GM18507 (cell line): ENCODE measurements at regions not wholly inside any gene's neighbourhood (a gene's known extent, or its start where the extent isn't known, plus 50 kb on each side); places are given as distances from the start of the nearest gene placed in this dataset.
A peak's percentile ranks its signal among the peaks of the same experiment; 100 is the strongest.

ENCODE experiments used
- DNase-seq: peaks from one replicate; pipeline ENCODE4 v3.0.0; 2011; ENCODE audit warnings: low read depth; ENCODE audit not compliant: insufficient read length; ENCODE audit errors: extremely low spot score
- FAIRE-seq: peaks from 2 replicates; lab custom pipeline; 2011; peaks lifted over from hg19 to GRCh38; lab: Jason Lieb, UNC

- FAIRE-seq = no peak
Observed at GRCh38 chr3:144063306-144063705, 91.7 kb downstream of the DIPK2A start.

GRCh38 chr3:144067059-144067458 lies 95.4 kb downstream of the DIPK2A start:
- no peak for FAIRE-seq
- no peak for DNase-seq

More at GRCh38 chr3:144063306-144063705, 91.7 kb downstream of the DIPK2A start:
- no peak for DNase-seq

GRCh38 chr3:144073698-144074097 lies 102.1 kb downstream of the DIPK2A start:
- FAIRE-seq (no peak), DNase-seq (no peak)

- DNase-seq = no peak
- no peak for FAIRE-seq
Observed at GRCh38 chr3:144079634-144080033, 108.0 kb downstream of the DIPK2A start.

GRCh38 chr3:144084929-144085328 lies 113.3 kb downstream of the DIPK2A start:
- no peak for FAIRE-seq
- DNase-seq = no peak

- FAIRE-seq (no peak), DNase-seq (no peak)
Observed at GRCh38 chr3:144085964-144086363, 114.3 kb downstream of the DIPK2A start.

- DNase-seq = no peak
- FAIRE-seq = no peak
Observed at GRCh38 chr3:144096016-144096415, 124.4 kb downstream of the DIPK2A start.

GRCh38 chr3:144097163-144097562 lies 125.5 kb downstream of the DIPK2A start:
- FAIRE-seq = no peak
- no peak for DNase-seq

- FAIRE-seq = no peak
- DNase-seq = no peak
Observed at GRCh38 chr3:144098691-144099090, 127.1 kb downstream of the DIPK2A start.

- no peak for DNase-seq
- FAIRE-seq = no peak
Observed at GRCh38 chr3:144102421-144102820, 130.8 kb downstream of the DIPK2A start.

GRCh38 chr3:144104186-144104585 lies 132.6 kb downstream of the DIPK2A start:
- no peak for FAIRE-seq
- DNase-seq = no peak

GRCh38 chr3:144104679-144105078 lies 133.1 kb downstream of the DIPK2A start:
- no peak for FAIRE-seq

GRCh38 chr3:144105542-144105941 lies 133.9 kb downstream of the DIPK2A start:
- FAIRE-seq (no peak), DNase-seq (no peak)

More at GRCh38 chr3:144104679-144105078, 133.1 kb downstream of the DIPK2A start:
- no peak for DNase-seq

- no peak for FAIRE-seq
- no peak for DNase-seq
Observed at GRCh38 chr3:144106970-144107369, 135.3 kb downstream of the DIPK2A start.

- FAIRE-seq (no peak), DNase-seq (no peak)
Observed at GRCh38 chr3:144107923-144108322, 136.3 kb downstream of the DIPK2A start.

GRCh38 chr3:144109944-144110343 lies 138.3 kb downstream of the DIPK2A start:
- FAIRE-seq (peak; percentile 61), DNase-seq (no peak)

GRCh38 chr3:144112036-144112435 lies 140.4 kb downstream of the DIPK2A start:
- no peak for FAIRE-seq

GRCh38 chr3:144112437-144112836 lies 140.8 kb downstream of the DIPK2A start:
- no peak for FAIRE-seq

More at GRCh38 chr3:144112036-144112435, 140.4 kb downstream of the DIPK2A start:
- no peak for DNase-seq

GRCh38 chr3:144114767-144115166 lies 143.1 kb downstream of the DIPK2A start:
- no peak for FAIRE-seq
- DNase-seq = no peak

More at GRCh38 chr3:144112437-144112836, 140.8 kb downstream of the DIPK2A start:
- no peak for DNase-seq

- DNase-seq = no peak
- no peak for FAIRE-seq
Observed at GRCh38 chr3:144119633-144120032, 148.0 kb downstream of the DIPK2A start.

- no peak for DNase-seq
- FAIRE-seq = no peak
Observed at GRCh38 chr3:144121661-144122060, 150.0 kb downstream of the DIPK2A start.

GRCh38 chr3:144127014-144127413 lies 155.4 kb downstream of the DIPK2A start:
- FAIRE-seq (no peak), DNase-seq (no peak)
